ENCODE measurements at regions not wholly inside any gene's neighbourhood (a gene's known extent, or its start where the extent isn't known, plus 50 kb on each side); places are given as distances from the start of the nearest gene placed in this dataset.
"Not testable (repeated sequence)": the region's sequence is repeated elsewhere in the genome, so short reads cannot be mapped to it uniquely, and the experiment has no call there.

GRCh38 chr6:14578994-14579393 is 461.4 kb downstream of the CD83 start:
- ATAC-seq (no peak), DNase-seq (ENCODE audit: low spot score) (no peak)

- DNase-seq (ENCODE audit: low spot score) (no peak), ATAC-seq (no peak)
Measured at GRCh38 chr6:14582749-14583148, 465.2 kb downstream of the CD83 start.

DNA sequence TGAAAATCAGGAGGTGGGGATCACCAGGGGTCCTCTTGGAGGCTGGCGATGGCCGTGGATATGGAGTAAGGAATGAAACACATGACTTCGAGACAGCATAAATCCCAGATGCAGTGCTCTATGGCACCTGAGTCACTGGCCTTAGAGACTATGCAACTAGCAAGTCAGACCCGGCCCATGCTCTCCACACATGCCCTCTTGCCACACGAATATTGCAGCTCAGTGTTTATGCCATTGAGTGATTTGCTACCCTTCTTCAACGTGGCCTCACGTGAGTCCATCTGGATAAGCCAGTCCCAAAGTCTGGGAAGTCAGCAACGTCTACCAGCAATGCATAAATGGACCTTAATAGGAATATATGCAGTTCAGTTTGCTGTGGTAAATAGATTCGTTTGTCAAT is 466.3 kb downstream of the CD83 start:
- no peak for ATAC-seq
- no peak for DNase-seq (ENCODE audit: low spot score)

DNA sequence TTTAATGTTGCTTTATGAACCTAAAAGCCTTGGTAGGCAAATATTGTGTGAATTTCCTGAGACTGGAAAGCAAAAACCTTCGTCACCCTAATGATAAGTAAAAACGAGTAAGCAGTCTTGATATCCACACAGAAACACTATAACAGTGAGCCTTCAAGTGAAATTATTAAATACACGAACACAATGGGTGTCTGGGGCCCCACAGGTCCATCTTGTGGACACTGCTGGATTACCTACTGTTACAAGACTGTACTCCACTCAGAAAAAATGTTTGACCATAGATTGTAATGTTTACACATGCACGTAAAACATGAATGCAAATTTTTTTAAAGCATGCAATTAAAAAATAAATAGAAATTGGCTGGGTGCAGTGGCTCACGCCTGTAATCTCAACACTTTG is 466.9 kb downstream of the CD83 start:
- DNase-seq (ENCODE audit: low spot score) (no peak), ATAC-seq (peak; percentile 81)

DNA sequence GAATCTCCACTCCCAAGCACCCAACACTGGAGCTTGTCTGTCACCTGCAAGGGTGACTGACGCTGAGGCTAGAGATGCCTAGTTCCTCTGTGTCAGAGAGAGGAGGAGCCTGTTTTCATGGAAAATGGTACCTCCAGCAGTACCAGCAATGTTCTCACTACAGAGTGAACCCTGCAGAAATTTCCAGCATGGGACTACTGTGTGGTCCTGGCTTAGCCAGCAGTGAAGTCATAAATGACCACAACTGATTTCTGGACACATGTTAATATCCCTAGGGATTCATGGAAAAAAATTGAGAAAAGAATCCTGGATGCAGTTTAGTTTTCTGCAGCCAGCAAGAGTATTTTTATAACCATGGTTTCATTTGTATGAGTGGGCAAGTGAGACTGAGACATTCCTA is 468.1 kb downstream of the CD83 start:
- ATAC-seq: no peak

GRCh38 chr6:14589175-14589574 is 471.6 kb downstream of the CD83 start:
- DNase-seq (ENCODE audit: low spot score) (no peak), ATAC-seq (no peak)

More for the DNA sequence above, 468.1 kb downstream of the CD83 start:
- no peak for DNase-seq (ENCODE audit: low spot score)

GRCh38 chr6:14590586-14590985 is 473.0 kb downstream of the CD83 start:
- ATAC-seq (no peak), DNase-seq (ENCODE audit: low spot score) (no peak)

DNA sequence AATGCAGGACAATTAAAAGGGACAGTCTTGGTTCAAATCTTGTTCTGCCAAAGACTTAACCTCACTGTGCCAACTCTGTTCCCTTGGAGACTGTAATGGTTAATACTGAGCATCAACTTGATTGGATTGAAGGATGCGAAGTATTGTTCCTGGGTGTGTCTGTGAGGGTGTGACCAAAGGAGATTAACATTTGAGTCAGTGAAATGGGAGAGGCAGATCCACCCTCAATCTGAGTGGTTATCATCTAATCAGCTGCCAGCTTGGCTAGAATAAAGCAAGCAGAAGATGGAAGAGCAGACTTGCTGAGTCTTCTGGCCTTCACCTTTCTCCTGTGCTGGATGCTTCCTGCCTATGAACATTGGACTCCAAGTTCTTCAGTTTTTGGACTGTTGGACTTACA is 474.4 kb downstream of the CD83 start:
- no peak for ATAC-seq
- no peak for DNase-seq (ENCODE audit: low spot score)

DNA sequence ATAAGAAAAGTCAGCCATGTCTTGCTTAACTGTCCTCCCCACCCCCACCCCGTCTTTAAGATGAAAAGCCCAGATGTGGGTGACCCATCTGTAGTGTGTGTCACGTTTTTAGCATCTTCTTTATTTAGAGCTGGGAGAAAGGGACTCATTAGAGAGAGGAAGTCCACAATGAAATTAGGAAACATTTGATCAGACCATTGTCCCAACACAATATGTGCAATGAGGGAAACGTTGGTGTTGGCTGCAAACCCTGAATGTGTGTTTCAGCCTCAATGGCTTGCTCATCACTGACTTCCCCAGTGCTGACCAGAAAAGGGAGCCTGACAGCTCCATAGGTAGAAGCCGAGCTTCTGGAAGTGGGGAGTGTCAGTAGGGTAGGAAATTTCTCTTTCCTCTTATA is 475.7 kb downstream of the CD83 start:
- DNase-seq (ENCODE audit: low spot score) (no peak), ATAC-seq (no peak)

- no peak for ATAC-seq
Measured at GRCh38 chr6:14595751-14596150, 478.2 kb downstream of the CD83 start.

GRCh38 chr6:14596410-14596809 is 478.8 kb downstream of the CD83 start:
- DNase-seq (ENCODE audit: low spot score): no peak
- ATAC-seq: no peak

More at GRCh38 chr6:14595751-14596150, 478.2 kb downstream of the CD83 start:
- no peak for DNase-seq (ENCODE audit: low spot score)

DNA sequence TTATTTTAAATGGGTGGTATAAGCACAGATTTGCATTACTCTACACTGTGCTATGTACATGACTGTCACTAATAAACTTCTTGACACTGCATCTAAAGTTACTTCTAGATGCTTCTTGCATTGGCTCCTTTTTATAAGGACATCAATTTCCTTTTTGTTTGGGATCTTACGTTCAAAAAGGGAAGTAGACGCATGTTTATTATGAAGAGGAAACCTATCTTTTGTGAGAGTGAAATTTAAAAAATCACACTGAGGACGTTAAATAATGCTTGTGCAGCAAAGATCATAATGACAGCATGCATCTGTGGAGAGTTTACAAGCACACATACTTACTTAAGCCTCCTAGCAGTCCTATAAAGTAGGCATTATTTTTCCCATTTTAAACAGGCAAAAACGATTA is 479.5 kb downstream of the CD83 start:
- no peak for DNase-seq (ENCODE audit: low spot score)
- no peak for ATAC-seq

GRCh38 chr6:14598017-14598864 is 480.7 kb downstream of the CD83 start:
- no peak for ATAC-seq
- no peak for DNase-seq (ENCODE audit: low spot score)

DNA sequence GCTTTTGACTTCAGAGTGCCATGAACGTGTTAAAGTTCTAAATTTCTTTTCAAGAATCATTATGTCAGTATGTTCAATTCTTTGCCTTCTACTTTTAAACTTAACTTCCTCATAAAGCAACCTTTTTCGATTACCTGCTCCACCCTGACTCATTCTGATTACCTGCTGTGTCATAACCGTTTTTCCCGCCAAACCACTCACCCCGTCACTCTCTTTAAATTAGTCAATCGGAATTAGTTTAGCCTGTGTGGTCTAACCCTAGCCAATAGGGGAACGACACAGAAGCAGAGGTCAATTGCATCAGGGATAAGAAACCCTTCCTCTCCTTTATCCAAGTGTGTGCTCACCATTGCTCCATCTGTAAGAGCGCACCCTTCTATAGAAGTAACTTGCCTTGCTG is 482.7 kb downstream of the CD83 start:
- not testable (repeated sequence) for DNase-seq (ENCODE audit: low spot score); ATAC-seq

GRCh38 chr6:14601490-14601889 is 483.9 kb downstream of the CD83 start:
- no peak for DNase-seq (ENCODE audit: low spot score)
- ATAC-seq: no peak

DNA sequence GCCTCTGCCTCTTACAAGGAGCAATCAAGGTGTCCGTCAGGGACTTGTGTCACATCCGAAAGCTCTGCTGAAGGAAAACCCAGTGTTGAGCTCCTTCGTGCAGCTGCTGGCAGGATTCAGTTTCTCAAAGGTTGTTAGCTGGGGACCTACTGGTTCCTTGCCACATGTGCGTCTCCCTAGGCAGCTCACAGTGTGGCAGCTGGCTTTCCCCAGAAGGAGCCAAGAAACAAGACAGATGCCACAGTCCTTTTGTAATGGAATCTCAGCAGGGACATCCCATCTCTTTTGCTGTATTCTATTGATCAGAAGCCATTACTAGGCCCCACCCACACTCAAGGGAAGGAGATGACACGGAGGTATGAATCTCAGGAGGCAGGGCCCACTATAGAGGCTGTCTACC is 488.8 kb downstream of the CD83 start:
- no peak for DNase-seq (ENCODE audit: low spot score)
- ATAC-seq: no peak

DNA sequence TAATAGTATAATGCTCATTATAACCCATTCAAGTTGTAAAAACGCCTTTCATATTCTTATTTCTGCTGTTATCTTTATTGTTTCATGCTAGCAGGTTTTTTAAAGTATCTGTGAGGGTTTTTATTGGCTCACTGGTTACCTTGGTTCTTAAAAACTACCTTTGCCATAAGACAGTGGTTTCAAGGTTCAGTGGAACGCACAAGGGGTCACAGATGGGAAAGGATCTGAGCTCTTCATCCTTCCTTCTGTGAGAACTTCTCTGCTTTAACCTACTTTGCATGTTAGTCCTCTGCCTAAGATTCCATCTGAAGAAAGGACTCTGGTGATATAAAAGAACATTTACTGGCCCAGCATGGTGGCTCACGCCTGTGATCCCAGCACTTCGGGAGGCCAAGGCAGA is 492.6 kb downstream of the CD83 start:
- no peak for DNase-seq (ENCODE audit: low spot score)

DNA sequence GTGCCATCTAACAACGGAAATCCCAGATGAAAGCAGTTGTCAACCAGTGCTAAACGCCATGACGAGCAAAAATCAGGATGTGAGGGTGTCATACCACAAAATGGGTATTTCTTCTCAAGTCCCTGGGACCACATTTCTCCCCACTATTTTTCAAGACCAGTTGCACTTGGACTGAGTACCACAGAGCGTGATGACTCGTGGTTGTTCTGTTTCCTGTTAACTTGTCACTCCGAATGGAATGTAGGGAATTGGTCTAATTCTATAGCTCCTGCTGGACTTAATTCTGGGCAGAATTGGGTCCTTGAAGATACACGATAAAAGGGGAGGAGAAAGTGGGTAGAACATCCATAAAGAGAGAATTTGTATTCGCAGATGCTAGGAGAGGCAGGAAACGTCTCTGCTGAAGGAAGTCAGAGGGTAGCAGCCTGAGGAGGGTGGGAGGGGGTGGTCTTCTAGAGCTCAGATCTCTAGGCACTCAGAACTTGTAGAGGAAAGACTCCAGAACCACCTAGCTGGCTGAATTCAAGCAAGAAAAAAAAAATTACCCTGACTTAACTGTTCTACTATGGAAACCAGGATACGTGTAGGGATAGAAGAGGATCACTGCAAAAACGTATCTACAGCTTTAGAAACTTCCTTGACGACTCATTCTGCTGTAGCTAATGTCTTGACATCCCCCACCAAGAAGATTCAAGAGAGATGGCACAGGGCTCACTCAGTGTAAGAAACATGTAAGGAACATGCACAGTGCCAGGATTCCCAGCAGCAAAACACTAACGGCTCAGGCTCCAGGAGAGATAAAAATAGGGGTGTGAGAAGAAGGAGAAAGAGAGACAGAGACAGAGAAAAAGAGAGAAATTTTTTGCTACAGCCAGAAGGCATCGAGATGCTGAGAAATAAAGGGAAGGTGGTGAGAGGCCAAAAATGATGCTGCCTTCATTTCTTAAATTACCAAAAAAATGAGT is 494.7 kb downstream of the CD83 start:
- no peak for DNase-seq (ENCODE audit: low spot score)
- no peak for ATAC-seq

More for the DNA sequence above, 492.6 kb downstream of the CD83 start:
- ATAC-seq: no peak

- ATAC-seq (no peak), DNase-seq (ENCODE audit: low spot score) (no peak)
Measured at GRCh38 chr6:14614631-14615030, 497.1 kb downstream of the CD83 start.

DNA sequence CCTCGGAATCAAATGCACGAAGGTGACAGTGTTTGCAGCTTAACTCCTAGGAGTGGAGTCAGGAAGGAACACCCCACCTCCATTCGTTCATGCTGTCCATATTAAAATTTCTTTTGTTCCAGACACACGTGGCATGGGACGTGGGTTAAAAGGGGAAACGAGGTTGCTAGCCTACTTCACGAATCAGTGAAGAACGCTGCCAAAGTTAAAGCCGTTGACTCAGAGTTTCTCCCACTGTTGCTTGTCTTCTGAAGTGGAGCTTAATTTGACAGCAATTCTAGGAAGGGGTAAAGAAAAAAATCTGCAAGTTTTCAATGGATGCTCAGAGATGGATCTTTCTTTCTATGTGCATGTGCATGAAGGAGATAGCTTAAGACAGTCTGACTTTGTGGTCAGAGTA is 499.1 kb downstream of the CD83 start:
- no peak for ATAC-seq

GRCh38 chr6:14618759-14619418 is 501.3 kb downstream of the CD83 start:
- DNase-seq (ENCODE audit: low spot score) (no peak), ATAC-seq (no peak)

More for the DNA sequence above, 499.1 kb downstream of the CD83 start:
- DNase-seq (ENCODE audit: low spot score): no peak
